Effector memory CD4-positive, alpha-beta T cell (primary cell): ENCODE measurements at regions not wholly inside any gene's neighbourhood (a gene's known extent, or its start where the extent isn't known, plus 50 kb on each side); places are given as distances from the start of the nearest gene placed in this dataset.
A peak's percentile ranks its signal among the peaks of the same experiment; 100 is the strongest.

ENCODE experiments used
- DNase-seq, 3 donors: peaks; one replicate each; pipeline ENCODE4 v3.0.0-alpha.2; 2020
- H3K27ac ChIP-seq: 2 replicates; pipeline ENCODE4 v1.7.0; 2013; ENCODE audit warnings: mild to moderate bottlenecking, low read length, moderate library complexity; ENCODE audit not compliant: insufficient read depth, poor library complexity, severe bottlenecking
- H3K27me3 ChIP-seq: replicated peaks from 2 replicates; pipeline ENCODE4 v1.7.0; 2013; ENCODE audit warnings: mild to moderate bottlenecking, low read length; ENCODE audit not compliant: insufficient read depth, control insufficient read depth, poor library complexity, severe bottlenecking
- H3K36me3 ChIP-seq: 2 replicates; pipeline ENCODE4 v1.7.0; 2013; ENCODE audit warnings: mild to moderate bottlenecking, low read length, moderate library complexity; ENCODE audit not compliant: control insufficient read depth, insufficient read depth
- H3K4me1 ChIP-seq: 2 replicates; pipeline ENCODE4 v1.7.0; 2013; ENCODE audit warnings: low read length, mild to moderate bottlenecking; ENCODE audit not compliant: control insufficient read depth, insufficient read depth, poor library complexity, severe bottlenecking
- H3K4me3 ChIP-seq: 2 replicates; pipeline ENCODE4 v1.7.0; 2013; ENCODE audit warnings: low read length, low read depth, mild to moderate bottlenecking; ENCODE audit not compliant: insufficient read depth, poor library complexity, severe bottlenecking
- H3K9me3 ChIP-seq: 2 replicates; pipeline ENCODE4 v1.7.0; 2013; ENCODE audit warnings: mild to moderate bottlenecking, low read length, moderate library complexity; ENCODE audit not compliant: control insufficient read depth

- Histone ChIP-seq H3K9me3 (no peaks in the 10 kb centered on the region), H3K36me3 (no peaks in the 10 kb centered on the region), H3K4me1 (peaks cover 33% of the 10 kb centered on the region), H3K27me3 (no peaks in the 10 kb centered on the region), H3K4me3 (peak overlapping the region; percentile 23), H3K27ac (no peak overlapping the region)
- no peak for DNase-seq
Measured at GRCh38 chr6:130575557-130575956, 209.7 kb downstream of the TMEM200A start.

GRCh38 chr6:130575971-130576370 is 210.2 kb downstream of the TMEM200A start:
- peak; percentile 9 to 30 (median 29) for DNase-seq
- Histone ChIP-seq H3K4me3 (peak overlapping the region; percentile 23), H3K36me3 (no peaks in the 10 kb centered on the region), H3K27me3 (no peaks in the 10 kb centered on the region), H3K27ac (peak overlapping the region; percentile 16), H3K4me1 (peaks cover 33% of the 10 kb centered on the region), H3K9me3 (no peaks in the 10 kb centered on the region)

- Histone ChIP-seq H3K27me3 (no peaks in the 10 kb centered on the region), H3K36me3 (no peaks in the 10 kb centered on the region), H3K27ac (peak overlapping the region; percentile 21), H3K4me3 (peak overlapping the region; percentile 12), H3K4me1 (peaks cover 33% of the 10 kb centered on the region), H3K9me3 (no peaks in the 10 kb centered on the region)
- DNase-seq, result no peak
Measured at GRCh38 chr6:130577178-130577919, 211.5 kb downstream of the TMEM200A start.

GRCh38 chr6:130578713-130579112 is 212.9 kb downstream of the TMEM200A start:
- DNase-seq, result no peak
- no peaks in the 10 kb centered on the region for H3K36me3 ChIP-seq
- no peak overlapping the region for H3K27ac ChIP-seq
- H3K4me3 ChIP-seq, result no peak overlapping the region
- no peaks in the 10 kb centered on the region for H3K27me3 ChIP-seq
- H3K4me1 ChIP-seq, result peaks cover 33% of the 10 kb centered on the region
- no peaks in the 10 kb centered on the region for H3K9me3 ChIP-seq

- Histone ChIP-seq H3K4me3 (no peak overlapping the region), H3K4me1 (no peaks in the 10 kb centered on the region), H3K27ac (no peak overlapping the region), H3K36me3 (no peaks in the 10 kb centered on the region), H3K9me3 (no peaks in the 10 kb centered on the region), H3K27me3 (no peaks in the 10 kb centered on the region)
- DNase-seq, result no peak
Measured at GRCh38 chr6:130583268-130583667, 217.5 kb downstream of the TMEM200A start.

DNA sequence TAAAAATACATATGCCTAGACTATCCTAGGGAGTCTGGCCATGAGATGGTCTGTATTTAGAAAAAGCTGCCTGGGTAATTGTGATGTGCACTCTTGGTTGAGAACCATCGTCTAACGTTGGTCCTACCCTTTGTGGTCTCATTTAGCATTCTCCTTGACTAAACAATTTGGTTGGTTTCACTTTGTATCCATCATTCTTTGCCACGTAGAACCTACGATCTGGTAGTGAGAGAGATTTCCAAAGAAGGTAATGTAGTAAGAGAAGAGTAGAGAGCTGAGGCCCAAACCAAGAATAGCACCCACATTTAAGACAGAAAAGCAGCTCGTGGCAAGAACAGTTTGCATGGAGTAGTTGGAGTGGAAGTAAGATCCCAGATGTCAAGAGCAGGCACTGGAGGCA is 219.8 kb downstream of the TMEM200A start:
- no peak overlapping the region for H3K27ac ChIP-seq
- no peaks in the 10 kb centered on the region for H3K4me1 ChIP-seq
- H3K4me3 ChIP-seq, result no peak overlapping the region
- no peaks in the 10 kb centered on the region for H3K27me3 ChIP-seq
- DNase-seq, result no peak
- H3K9me3 ChIP-seq, result no peaks in the 10 kb centered on the region
- H3K36me3 ChIP-seq, result no peaks in the 10 kb centered on the region

DNA sequence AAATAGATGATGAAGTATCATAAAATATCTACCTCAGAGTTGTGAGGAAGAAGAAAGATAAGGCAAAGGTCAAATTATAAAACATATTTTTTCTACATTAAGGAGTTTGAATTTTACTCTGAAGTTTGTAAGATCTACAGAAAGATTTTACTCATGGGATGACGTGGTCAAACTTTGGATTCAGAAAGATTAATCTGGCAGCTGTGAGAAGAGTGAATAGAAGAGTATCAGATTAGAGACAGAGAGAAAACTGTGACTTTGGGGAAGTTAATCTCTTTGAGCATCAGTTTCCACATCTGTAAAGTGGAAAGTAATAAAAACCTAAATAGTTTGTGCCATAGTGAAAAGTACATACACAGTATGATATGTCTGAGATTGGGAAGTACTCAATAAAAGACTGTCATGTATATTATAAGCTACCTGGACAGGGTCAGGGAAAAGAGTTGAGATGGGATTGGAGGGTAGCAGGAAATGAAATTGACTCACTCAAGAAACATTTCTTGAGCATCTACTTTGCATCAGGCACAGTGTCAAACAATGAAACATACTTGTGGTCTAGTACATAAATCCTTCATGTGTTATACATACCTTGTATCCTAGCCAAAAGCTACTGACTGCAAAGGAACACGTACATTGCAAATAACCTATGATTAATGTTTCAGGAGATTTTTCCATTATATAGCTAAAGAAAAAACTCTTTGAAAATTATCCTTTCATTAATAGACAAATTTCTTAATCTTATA is 222.1 kb downstream of the TMEM200A start:
- H3K9me3 ChIP-seq, result no peaks in the 10 kb centered on the region
- H3K4me3 ChIP-seq, result no peak overlapping the region
- no peak for DNase-seq
- no peaks in the 10 kb centered on the region for H3K4me1 ChIP-seq
- H3K36me3 ChIP-seq, result no peaks in the 10 kb centered on the region
- H3K27me3 ChIP-seq, result no peaks in the 10 kb centered on the region
- H3K27ac ChIP-seq, result no peak overlapping the region

- H3K4me3 ChIP-seq, result no peak overlapping the region
- no peak for DNase-seq
Measured at GRCh38 chr6:130593200-130593599, 227.4 kb downstream of the TMEM200A start.

GRCh38 chr6:130593948-130594347 is 228.1 kb downstream of the TMEM200A start:
- H3K27ac ChIP-seq, result no peak overlapping the region
- no peaks in the 10 kb centered on the region for H3K4me1 ChIP-seq
- H3K4me3 ChIP-seq, result no peak overlapping the region
- H3K36me3 ChIP-seq, result no peaks in the 10 kb centered on the region
- no peaks in the 10 kb centered on the region for H3K9me3 ChIP-seq
- no peak for DNase-seq
- H3K27me3 ChIP-seq, result no peaks in the 10 kb centered on the region

More at GRCh38 chr6:130593200-130593599, 227.4 kb downstream of the TMEM200A start:
- Histone ChIP-seq H3K27ac (no peak overlapping the region), H3K4me1 (no peaks in the 10 kb centered on the region), H3K9me3 (no peaks in the 10 kb centered on the region), H3K27me3 (no peaks in the 10 kb centered on the region), H3K36me3 (no peaks in the 10 kb centered on the region)
